Lower leg skin (tissue), 3 donors: ENCODE measurements at regions not wholly inside any gene's neighbourhood (a gene's known extent, or its start where the extent isn't known, plus 50 kb on each side); places are given as distances from the start of the nearest gene placed in this dataset.

Experiments
- POLR2A ChIP-seq, 2 donors: fragments of 450-650 bp; IDR thresholded peaks; one replicate each; pipeline ENCODE4 v1.6.1; 2016 to 2017; ENCODE audit warnings: antibody characterized with exemption in 2 of 2, mild to moderate bottlenecking in 1 of 2, moderate library complexity in 1 of 2
- TF ChIP-seq, protein P1 (sequence below), 3 donors: fragments of 450-650 bp; IDR thresholded peaks; one replicate each; pipeline ENCODE4 v1.5.1; 2016; ENCODE audit warnings: antibody characterized with exemption in 3 of 3, mild to moderate bottlenecking in 3 of 3, moderate library complexity in 2 of 3

DNA sequence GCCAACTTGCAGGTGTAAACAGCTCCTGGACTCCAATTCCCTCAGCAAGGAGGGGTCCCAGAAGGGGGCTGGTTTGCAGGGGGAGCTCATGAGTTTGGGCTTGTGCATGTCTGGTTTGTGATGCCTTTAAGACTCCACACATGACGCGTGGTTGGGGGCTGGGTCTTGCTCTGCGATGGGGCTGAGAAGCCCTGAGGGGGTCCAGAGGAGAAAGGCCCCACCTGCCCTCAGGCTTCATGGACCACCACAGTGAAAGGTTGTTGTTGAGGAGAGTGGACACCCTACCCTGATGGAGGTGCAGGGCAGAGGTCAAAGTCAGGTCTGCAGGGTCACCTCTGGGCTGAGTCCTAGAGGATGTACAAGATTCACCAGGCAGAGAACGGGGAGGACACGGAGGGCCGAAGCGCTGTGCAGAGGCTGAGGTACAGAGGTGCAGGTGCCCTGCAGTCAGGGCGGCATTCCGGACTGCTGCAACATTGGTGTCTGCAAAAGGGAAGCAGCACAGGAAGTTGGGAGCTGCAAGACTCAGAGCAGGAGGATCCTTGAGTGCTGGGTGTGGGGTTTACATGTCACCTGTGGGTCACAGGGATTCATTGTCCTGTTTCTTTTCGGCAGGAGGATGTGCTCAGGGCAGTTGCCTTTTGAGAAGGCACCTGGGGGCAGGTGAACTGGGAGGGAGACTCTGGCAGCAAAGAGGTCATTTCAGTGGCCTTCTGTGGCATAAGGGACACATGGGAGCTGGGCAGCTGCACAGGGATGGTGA, 399.4 kb downstream of the PTPRU start:
- TF ChIP-seq, protein P1, sequence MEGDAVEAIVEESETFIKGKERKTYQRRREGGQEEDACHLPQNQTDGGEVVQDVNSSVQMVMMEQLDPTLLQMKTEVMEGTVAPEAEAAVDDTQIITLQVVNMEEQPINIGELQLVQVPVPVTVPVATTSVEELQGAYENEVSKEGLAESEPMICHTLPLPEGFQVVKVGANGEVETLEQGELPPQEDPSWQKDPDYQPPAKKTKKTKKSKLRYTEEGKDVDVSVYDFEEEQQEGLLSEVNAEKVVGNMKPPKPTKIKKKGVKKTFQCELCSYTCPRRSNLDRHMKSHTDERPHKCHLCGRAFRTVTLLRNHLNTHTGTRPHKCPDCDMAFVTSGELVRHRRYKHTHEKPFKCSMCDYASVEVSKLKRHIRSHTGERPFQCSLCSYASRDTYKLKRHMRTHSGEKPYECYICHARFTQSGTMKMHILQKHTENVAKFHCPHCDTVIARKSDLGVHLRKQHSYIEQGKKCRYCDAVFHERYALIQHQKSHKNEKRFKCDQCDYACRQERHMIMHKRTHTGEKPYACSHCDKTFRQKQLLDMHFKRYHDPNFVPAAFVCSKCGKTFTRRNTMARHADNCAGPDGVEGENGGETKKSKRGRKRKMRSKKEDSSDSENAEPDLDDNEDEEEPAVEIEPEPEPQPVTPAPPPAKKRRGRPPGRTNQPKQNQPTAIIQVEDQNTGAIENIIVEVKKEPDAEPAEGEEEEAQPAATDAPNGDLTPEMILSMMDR (IDR thresholded peaks at IDR 0.05) = no peak
- TF ChIP-seq POLR2A (IDR thresholded peaks at IDR 0.05) = no peak
